ENCODE measurements at regions not wholly inside any gene's neighbourhood (a gene's known extent, or its start where the extent isn't known, plus 50 kb on each side); places are given as distances from the start of the nearest gene placed in this dataset.
"Not testable (repeated sequence)": the region's sequence is repeated elsewhere in the genome, so short reads cannot be mapped to it uniquely, and the experiment has no call there.

DNA sequence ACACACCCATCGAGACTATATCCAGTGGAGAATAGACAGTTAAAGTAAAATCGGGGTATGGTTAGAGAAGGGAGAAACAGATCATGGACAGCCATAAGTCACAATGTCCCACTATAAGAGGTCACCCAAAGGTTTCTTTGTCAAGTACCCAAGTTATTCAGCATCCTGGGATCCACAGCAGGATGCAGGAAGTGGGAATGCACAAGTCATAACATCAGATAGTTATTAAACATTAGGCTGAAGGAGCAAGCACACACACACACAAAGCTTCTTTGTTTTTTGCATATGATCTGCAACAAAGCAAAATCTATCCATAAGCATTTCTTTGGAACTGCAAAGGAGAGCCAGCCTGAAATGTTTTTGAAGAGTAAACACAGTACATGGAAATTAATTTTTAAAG, 111.6 kb downstream of the NOC3L start:
- H3K27me3 Mint-ChIP-seq, result peaks cover 6% of the 10 kb centered on the region
- DNase-seq, result no peak

DNA sequence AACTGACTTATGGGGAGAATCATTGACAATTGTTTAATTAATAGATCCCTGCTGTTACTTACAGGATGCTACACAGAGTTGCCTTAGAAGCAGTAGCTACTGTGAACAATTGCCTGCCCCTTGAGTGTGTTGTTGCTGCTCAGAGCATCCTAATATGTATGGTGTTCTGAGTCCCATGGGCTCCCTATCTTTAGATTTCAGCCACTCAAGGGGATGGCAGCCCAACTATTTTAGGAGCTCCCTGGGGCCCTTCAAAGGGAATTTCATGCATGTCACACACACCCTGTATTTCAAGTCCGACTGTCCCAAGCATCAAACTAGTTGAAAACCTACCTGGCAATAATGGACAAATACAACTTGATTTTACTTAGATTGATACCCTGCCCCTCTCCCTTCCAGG, 111.2 kb downstream of the NOC3L start:
- Mint-ChIP-seq H3K27ac (no peak overlapping the region), H3K27me3 (peaks cover 6% of the 10 kb centered on the region), H3K36me3 (no peaks in the 10 kb centered on the region), H3K4me3 (no peak overlapping the region), H3K9me3 (no peaks in the 10 kb centered on the region), H3K4me1 (no peaks in the 10 kb centered on the region)
- no peak for ATAC-seq (ENCODE audit: low read depth)
- POLR2A ChIA-PET, result no interaction called here
- no peak for DNase-seq

More for the DNA sequence above, 111.6 kb downstream of the NOC3L start:
- no peaks in the 10 kb centered on the region for H3K36me3 Mint-ChIP-seq
- H3K27ac Mint-ChIP-seq, result no peak overlapping the region
- no peaks in the 10 kb centered on the region for H3K9me3 Mint-ChIP-seq
- ATAC-seq (ENCODE audit: low read depth), result no peak
- H3K4me3 Mint-ChIP-seq, result no peak overlapping the region
- no peaks in the 10 kb centered on the region for H3K4me1 Mint-ChIP-seq
- POLR2A ChIA-PET, result no interaction called here

DNA sequence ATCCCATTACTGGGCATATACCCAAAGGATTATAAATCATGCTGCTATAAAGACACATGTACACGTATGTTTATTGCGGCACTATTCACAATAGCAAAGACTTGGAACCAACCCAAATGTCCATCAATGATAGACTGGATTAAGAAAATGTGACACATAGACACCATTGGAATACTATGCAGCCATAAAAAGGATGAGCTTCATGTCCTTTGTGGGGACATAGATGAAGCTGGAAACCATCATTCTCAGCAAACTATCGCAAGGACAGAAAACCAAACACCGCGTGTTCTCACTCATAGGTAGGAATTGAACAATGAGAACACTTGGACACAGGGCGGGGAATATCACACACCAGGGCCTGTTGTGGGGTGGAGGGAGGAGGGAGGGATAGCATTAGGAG, 105.3 kb downstream of the NOC3L start:
- H3K27ac Mint-ChIP-seq; H3K27me3 Mint-ChIP-seq; ATAC-seq (ENCODE audit: low read depth); H3K9me3 Mint-ChIP-seq; H3K4me1 Mint-ChIP-seq; DNase-seq; H3K4me3 Mint-ChIP-seq; POLR2A ChIA-PET; H3K36me3 Mint-ChIP-seq: not testable (repeated sequence)

DNA sequence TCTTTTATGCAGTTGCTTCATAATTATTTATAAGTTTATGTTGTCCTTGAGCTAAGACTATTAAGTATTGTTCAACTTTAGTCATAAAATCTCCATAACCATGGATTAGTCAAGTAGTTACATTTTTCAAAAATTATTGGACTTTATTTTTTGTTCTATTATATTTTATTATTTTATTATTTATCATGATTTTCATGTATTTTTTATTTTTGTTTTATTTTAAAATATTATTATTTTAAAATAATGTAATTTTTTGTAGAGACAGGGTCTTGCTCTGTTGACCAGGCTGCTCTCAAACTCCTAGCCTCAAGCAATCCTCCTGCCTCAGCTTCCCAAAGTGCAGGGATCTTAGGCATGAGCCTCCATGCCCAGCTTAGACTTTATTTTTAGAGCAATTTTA, 102.3 kb downstream of the NOC3L start:
- POLR2A ChIA-PET, result no interaction called here
- Mint-ChIP-seq H3K4me3 (no peak overlapping the region), H3K9me3 (no peaks in the 10 kb centered on the region), H3K27ac (no peak overlapping the region), H3K36me3 (no peaks in the 10 kb centered on the region), H3K4me1 (no peaks in the 10 kb centered on the region), H3K27me3 (peaks cover 5% of the 10 kb centered on the region)
- DNase-seq (no peak), ATAC-seq (ENCODE audit: low read depth) (no peak)

DNA sequence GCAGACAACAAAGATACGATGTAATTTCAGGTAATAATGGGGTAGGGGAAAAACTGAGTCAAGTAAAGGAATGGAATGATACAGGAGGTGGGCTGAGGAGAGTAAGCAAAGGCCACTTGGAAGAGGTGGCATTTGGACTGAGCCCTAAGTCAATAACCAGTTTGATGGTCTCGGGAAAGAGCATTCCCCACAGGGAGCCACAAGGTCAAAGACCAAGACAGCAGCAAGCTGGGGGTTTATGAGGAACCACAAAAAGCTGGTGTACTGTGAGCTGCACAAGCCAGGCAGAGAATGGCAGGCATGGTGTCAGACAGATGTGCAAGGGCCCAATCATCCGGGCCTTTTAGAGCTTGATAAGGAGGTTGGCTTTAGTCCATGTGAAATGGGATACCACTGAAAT, 98.7 kb downstream of the NOC3L start:
- DNase-seq (no peak), ATAC-seq (ENCODE audit: low read depth) (no peak)
- H3K27me3 Mint-ChIP-seq, result peaks cover 6% of the 10 kb centered on the region
- no peak overlapping the region for H3K27ac Mint-ChIP-seq
- H3K4me1 Mint-ChIP-seq, result no peaks in the 10 kb centered on the region
- H3K36me3 Mint-ChIP-seq, result no peaks in the 10 kb centered on the region
- no peak overlapping the region for H3K4me3 Mint-ChIP-seq
- POLR2A ChIA-PET, result no interaction called here
- no peaks in the 10 kb centered on the region for H3K9me3 Mint-ChIP-seq

DNA sequence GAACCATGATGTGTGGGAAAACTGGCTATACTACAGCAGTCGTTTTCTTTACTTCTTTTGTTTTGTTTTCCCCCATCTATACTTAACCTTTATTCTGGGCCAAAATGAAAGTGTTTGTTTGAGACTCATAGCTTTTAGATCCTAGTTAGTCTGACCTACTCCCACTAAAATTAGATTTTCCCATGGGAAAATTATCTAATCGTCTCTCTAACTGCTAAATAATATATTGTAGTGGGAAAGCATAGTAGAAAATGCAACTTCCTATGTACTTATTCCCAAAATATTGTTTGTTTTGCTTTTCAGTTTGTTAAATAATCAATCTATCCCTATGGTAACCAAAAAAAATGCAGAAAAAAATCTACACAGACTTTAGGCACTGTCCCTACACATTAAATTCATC, 96.6 kb downstream of the NOC3L start:
- peaks cover 7% of the 10 kb centered on the region for H3K27me3 Mint-ChIP-seq

DNA sequence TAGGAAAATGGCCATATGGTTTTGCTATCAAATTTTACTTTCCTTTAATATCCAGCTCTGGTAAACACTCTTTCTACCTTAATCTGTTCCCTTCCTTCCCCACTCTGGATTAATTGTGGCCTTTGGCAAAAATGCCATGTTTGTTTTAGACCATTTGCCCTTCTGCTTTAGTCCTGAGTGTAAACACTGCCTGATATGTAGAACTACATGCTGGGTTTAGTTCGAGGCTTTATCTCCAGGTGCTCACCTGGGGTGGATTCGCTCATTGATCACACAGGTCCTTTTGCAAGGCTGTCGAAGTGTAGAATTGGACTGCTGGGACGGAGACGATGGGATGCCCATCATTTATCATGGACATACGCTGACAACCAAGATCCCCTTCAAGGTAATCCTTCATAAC, 94.1 kb downstream of the NOC3L start:
- POLR2A ChIA-PET, result no interaction called here
- Mint-ChIP-seq H3K27ac (no peak overlapping the region), H3K9me3 (peaks cover 11% of the 10 kb centered on the region), H3K4me3 (no peak overlapping the region), H3K27me3 (peaks cover 4% of the 10 kb centered on the region), H3K4me1 (no peaks in the 10 kb centered on the region), H3K36me3 (no peaks in the 10 kb centered on the region)
- ATAC-seq (ENCODE audit: low read depth) (no peak), DNase-seq (no peak)

More for the DNA sequence above, 96.6 kb downstream of the NOC3L start:
- POLR2A ChIA-PET, result no interaction called here
- Mint-ChIP-seq H3K4me3 (no peak overlapping the region), H3K9me3 (peaks cover 1% of the 10 kb centered on the region), H3K4me1 (no peaks in the 10 kb centered on the region), H3K36me3 (no peaks in the 10 kb centered on the region), H3K27ac (no peak overlapping the region)
- ATAC-seq (ENCODE audit: low read depth), result no peak
- DNase-seq, result no peak

DNA sequence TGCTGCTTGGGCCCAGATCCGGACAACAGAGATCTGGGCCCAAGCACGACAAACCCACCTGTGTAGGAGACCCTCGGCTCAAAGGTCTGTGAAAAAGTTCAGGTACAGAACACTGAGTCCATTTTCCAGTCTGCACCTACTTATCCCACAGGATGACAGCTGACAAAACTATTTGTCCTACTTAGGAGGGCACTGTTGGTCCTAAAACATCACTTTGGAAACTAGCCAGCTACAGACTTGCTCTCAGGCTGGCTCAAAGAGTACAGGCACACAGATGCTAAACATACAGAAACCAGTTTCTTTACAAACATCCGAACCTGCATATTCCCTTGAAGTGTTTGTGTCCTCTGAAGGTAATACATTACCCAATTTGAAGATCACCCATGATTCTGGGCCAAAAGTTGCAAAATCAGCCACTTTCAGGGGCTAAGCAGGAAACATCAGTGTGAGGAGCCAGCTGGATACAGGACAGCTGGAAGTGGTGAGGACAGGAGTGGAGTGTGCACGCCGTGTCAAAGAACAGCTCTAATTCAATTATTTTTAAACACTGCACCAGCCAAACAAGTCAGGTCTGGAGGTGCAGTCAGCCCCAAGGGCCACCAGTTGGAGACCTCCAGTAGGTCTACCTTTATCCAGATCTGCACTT, 88.5 kb downstream of the NOC3L start:
- no peak overlapping the region for H3K4me3 Mint-ChIP-seq
- no peak for ATAC-seq (ENCODE audit: low read depth)

DNA sequence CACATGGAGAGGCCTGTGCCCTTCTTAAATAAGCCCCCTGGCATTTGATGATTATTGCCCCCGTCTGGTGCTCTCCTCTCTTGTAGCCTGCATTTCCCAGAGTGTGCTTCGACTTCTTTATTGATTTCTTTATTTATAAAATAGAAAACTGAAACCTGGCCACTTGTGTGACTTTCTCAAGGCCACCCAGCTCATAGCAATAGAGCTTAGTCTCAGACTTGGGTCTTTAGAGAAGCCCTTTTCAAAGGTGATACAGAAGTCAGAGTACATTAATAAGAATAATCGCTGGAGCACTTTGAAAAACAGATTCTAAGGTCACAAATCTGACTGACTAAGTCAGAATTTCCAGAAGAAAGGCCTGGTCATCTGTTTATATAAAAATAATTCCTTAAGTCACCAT, 86.6 kb downstream of the NOC3L start:
- POLR2A ChIA-PET, result no interaction called here
- no peak overlapping the region for H3K27ac Mint-ChIP-seq
- ATAC-seq (ENCODE audit: low read depth), result no peak
- no peaks in the 10 kb centered on the region for H3K36me3 Mint-ChIP-seq
- no peak for DNase-seq
- peaks cover 10% of the 10 kb centered on the region for H3K9me3 Mint-ChIP-seq
- peaks cover 3% of the 10 kb centered on the region for H3K27me3 Mint-ChIP-seq
- H3K4me3 Mint-ChIP-seq, result no peak overlapping the region
- H3K4me1 Mint-ChIP-seq, result peaks cover 2% of the 10 kb centered on the region

More for the DNA sequence above, 88.5 kb downstream of the NOC3L start:
- Mint-ChIP-seq H3K9me3 (peaks cover 11% of the 10 kb centered on the region), H3K4me1 (no peaks in the 10 kb centered on the region), H3K27ac (no peak overlapping the region), H3K36me3 (no peaks in the 10 kb centered on the region), H3K27me3 (no peaks in the 10 kb centered on the region)
- no peak for DNase-seq
- POLR2A ChIA-PET, result no interaction called here

DNA sequence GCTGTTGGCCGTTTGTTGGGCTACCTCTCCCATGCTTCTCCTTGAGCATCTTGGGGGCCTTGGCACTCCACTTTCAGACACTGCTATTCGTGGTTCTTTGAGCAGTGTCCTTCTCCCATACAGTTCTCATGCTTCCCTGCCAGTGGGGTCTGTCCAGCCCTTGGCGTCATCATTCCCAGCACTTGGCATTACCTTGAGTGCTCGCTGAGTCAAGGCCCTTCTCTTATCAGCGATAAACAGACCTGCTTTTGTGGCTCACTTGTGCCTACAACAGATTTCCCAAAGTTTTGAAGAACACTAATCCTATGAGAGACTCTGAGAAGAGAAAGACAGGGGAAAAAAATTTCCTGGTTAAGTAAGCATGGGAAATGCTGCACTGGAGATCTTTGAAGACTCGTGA, 85.3 kb downstream of the NOC3L start:
- POLR2A ChIA-PET, result no interaction called here
- Mint-ChIP-seq H3K27me3 (peaks cover 3% of the 10 kb centered on the region), H3K4me3 (no peak overlapping the region), H3K9me3 (peaks cover 5% of the 10 kb centered on the region), H3K4me1 (peaks cover 2% of the 10 kb centered on the region), H3K36me3 (no peaks in the 10 kb centered on the region), H3K27ac (no peak overlapping the region)
- DNase-seq, result no peak
- ATAC-seq (ENCODE audit: low read depth), result no peak

DNA sequence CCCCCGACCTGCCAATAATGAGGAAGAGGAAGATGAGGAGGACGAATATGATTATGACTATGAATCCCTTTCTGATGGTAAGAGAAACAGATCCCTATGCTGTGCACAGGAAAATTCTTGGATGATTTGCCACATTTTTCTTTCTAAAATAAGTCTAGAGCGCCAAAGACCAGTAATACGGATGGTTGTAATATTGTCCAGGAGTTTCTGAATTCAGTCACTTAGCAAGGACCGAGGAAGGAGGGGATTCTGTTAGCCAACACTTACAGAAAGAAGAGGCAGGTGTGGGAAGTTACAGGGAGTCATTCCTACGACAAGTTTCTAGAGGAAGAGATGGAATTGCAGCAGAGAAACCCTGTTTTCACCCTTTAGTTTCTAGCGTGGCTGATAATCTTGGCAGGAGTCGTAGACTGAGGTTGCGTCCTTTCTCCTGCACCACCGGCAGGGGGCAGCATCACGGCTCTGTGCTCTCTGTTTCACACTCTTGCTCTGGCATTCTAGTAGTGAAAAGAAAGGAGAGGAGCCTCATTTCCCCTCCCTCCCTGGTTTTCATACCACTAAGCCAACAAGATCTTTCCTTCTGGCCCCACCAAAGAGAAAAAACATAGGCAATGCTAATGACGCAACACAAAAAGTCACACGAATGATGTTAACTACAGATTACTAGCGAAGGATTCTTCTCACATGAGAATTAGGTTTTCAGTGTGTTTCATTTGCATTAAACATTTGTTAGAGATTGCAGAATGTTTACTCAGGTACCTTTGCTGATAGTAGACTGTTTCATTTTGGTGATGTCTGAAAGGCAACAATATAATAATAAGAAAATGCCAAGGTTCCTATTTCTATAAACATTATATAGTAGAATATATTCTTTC, 82.7 kb downstream of the NOC3L start:
- Mint-ChIP-seq H3K4me3 (no peak overlapping the region), H3K27ac (no peak overlapping the region)

DNA sequence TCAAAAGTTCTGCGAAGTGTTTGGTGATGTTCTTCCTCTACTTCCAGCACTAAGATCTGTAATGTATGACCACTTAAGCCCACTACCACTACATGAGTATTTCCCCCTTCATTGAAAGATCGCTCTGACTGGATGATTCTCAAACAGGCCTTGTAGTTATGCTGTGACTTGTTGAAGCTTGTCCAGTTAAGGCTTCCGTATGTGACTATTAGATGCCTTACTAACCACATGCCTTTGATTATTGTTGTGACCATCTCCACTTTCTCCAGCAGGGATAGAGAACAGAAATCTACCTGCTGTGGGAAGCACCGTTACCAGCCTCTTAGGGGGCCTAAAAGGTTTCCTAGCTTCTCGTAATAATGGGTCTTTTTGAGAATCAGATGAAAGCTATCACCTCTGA, 81.1 kb downstream of the NOC3L start:
- Mint-ChIP-seq H3K9me3 (no peaks in the 10 kb centered on the region), H3K27me3 (peaks cover 23% of the 10 kb centered on the region), H3K27ac (no peak overlapping the region), H3K4me1 (peaks cover 2% of the 10 kb centered on the region), H3K36me3 (no peaks in the 10 kb centered on the region), H3K4me3 (no peak overlapping the region)
- DNase-seq (no peak), ATAC-seq (ENCODE audit: low read depth) (no peak)
- POLR2A ChIA-PET, result no interaction called here

More for the DNA sequence above, 82.7 kb downstream of the NOC3L start:
- DNase-seq, result peak; percentile 68
- Mint-ChIP-seq H3K9me3 (no peaks in the 10 kb centered on the region), H3K27me3 (peaks cover 14% of the 10 kb centered on the region), H3K36me3 (no peaks in the 10 kb centered on the region), H3K4me1 (peaks cover 2% of the 10 kb centered on the region)
- POLR2A ChIA-PET, result no interaction called here
- peak; percentile 65 for ATAC-seq (ENCODE audit: low read depth)

DNA sequence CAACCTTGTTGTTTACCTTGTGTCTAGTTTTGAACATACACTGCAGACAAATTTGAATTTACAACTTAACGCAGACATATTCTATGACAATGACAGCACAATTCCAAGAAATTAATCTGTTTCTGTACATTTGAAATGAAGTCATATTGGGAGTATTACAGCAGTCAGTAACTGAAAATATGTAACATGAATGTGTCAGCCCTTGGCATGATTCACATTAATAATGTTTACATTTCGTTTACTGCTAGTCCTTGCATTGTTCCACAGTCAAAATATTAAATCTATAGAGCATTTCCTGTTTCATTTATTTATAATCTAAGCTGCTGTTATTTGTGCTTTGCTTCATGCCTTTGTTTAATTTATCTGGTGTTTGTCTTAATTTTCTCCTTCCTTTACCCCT, 80.4 kb downstream of the NOC3L start:
- H3K4me1 Mint-ChIP-seq, result peaks cover 2% of the 10 kb centered on the region
- H3K4me3 Mint-ChIP-seq, result no peak overlapping the region
- no peaks in the 10 kb centered on the region for H3K9me3 Mint-ChIP-seq
- ATAC-seq (ENCODE audit: low read depth) (no peak), DNase-seq (no peak)
- H3K27ac Mint-ChIP-seq, result no peak overlapping the region
- H3K36me3 Mint-ChIP-seq, result no peaks in the 10 kb centered on the region
- peaks cover 26% of the 10 kb centered on the region for H3K27me3 Mint-ChIP-seq
- POLR2A ChIA-PET, result no interaction called here
